NB4 (cell line): ENCODE measurements at regions not wholly inside any gene's neighbourhood (a gene's known extent, or its start where the extent isn't known, plus 50 kb on each side); places are given as distances from the start of the nearest gene placed in this dataset.

Experiments
- CTCF ChIP-seq: IDR thresholded peaks from one replicate; pipeline ENCODE4 v1.5.1; 2012; ENCODE audit warnings: low read depth, low read length
- POLR2A ChIP-seq: IDR thresholded peaks from 2 replicates; pipeline ENCODE4 v1.6.1; 2011; ENCODE audit warnings: mild to moderate bottlenecking; ENCODE audit not compliant: insufficient read length; ENCODE audit errors: extremely low read depth

- no peak for TF ChIP-seq POLR2A
- no peak for TF ChIP-seq CTCF
Measured at GRCh38 chr10:108632144-108632543, 1291.2 kb downstream of the XPNPEP1 start.
